Upper lobe of left lung (tissue), 6 donors: ENCODE measurements at regions not wholly inside any gene's neighbourhood (a gene's known extent, or its start where the extent isn't known, plus 50 kb on each side); places are given as distances from the start of the nearest gene placed in this dataset.

Experiments used
- ATAC-seq, 2 donors: fragments of 200-7000 bp; cut with Tn5 transposase; one replicate each; pipeline ENCODE4 v1.9.1; 2022; ENCODE audit warnings: mild to moderate bottlenecking in 2 of 2, moderate library complexity in 2 of 2; ENCODE audit not compliant: low FRiP score in 2 of 2
- DNase-seq, 2 donors: peaks; one replicate each; pipeline ENCODE4 v3.0.0-alpha.2; 2019 to 2020
- H3K27ac ChIP-seq, 4 donors: fragments of 200-600 bp; sonication (generic); one replicate each; pipeline ENCODE4 v1.5.1; 2016 to 2019
- H3K27me3 ChIP-seq, 4 donors: fragments of 200-600 bp; sonication (generic); one replicate each; pipeline ENCODE4 v1.5.1; 2017 to 2019
- H3K36me3 ChIP-seq, 4 donors: fragments of 200-600 bp; sonication (generic); one replicate each; pipeline ENCODE4 v1.5.1; 2016 to 2019
- H3K4me1 ChIP-seq, 4 donors: fragments of 200-600 bp; sonication (generic); one replicate each; pipeline ENCODE4 v1.5.1; 2018 to 2019
- H3K4me3 ChIP-seq, 4 donors: fragments of 200-600 bp; sonication (generic); one replicate each; pipeline ENCODE4 v1.5.1; 2017 to 2019; ENCODE audit warnings: mild to moderate bottlenecking in 2 of 4, moderate library complexity in 1 of 4
- H3K9me3 ChIP-seq, 4 donors: fragments of 200-600 bp; sonication (generic); one replicate each; pipeline ENCODE4 v1.5.1; 2018 to 2019
- CTCF ChIP-seq, 6 experiments: fragments of 450-650 bp in 4 of 6; fragments of 200-600 bp in 2 of 6; sonication (generic) in 2 of 6; IDR thresholded peaks; one replicate each; pipeline ENCODE4 v1.5.1; 2016 to 2019; ENCODE audit warnings: antibody characterized with exemption in 6 of 6
- EP300 ChIP-seq, 4 donors: sonication (generic); formaldehyde crosslinking; IDR thresholded peaks; one replicate each; pipeline ENCODE4 v1.5.1; 2017; ENCODE audit warnings: antibody characterized with exemption in 4 of 4, control low read depth in 2 of 4
- POLR2A ChIP-seq, 4 donors: fragments of 450-650 bp; IDR thresholded peaks; one replicate each; pipeline ENCODE4 v1.5.1; 2016 to 2017; ENCODE audit warnings: antibody characterized with exemption in 4 of 4, mild to moderate bottlenecking in 2 of 4
- POLR2AphosphoS5 ChIP-seq, 2 donors: sonication (generic); formaldehyde crosslinking; IDR thresholded peaks; one replicate each; pipeline ENCODE4 v1.5.1; 2017; ENCODE audit warnings: antibody characterized with exemption in 2 of 2
- WGBS, 2 donors: methylation state at CpG; one replicate each; pipeline ENCODE4 v1.1.5; 2017 to 2018; 5-methylcytosine and 5-hydroxymethylcytosine counted together
- donor health status: DM: no; HTN: no; CAD: no; lungs with moderate emphysema.
- donor health status: DM: no; HTN: yes; CAD: no; lungs with severe emphysema.

GRCh38 chr14:27091973-27092372, 494.1 kb upstream of the NOVA1 start:
- no peaks in the 10 kb centered on the region for H3K9me3 ChIP-seq
- no peak overlapping the region for H3K4me3 ChIP-seq
- DNase-seq (no peak), ATAC-seq (no peak)
- H3K4me1 ChIP-seq = no peaks in the 10 kb centered on the region
- 66 to 72% methylated on average over 5 of the region's 5 CpGs for WGBS, 2 donors
- H3K27me3 ChIP-seq = no peaks in the 10 kb centered on the region
- H3K36me3 ChIP-seq = no peaks in the 10 kb centered on the region
- TF ChIP-seq EP300 (IDR thresholded peaks at IDR 0.05) (no peak), POLR2AphosphoS5 (IDR thresholded peaks at IDR 0.05) (no peak)
- no peak overlapping the region for H3K27ac ChIP-seq

- H3K4me3 ChIP-seq = no peak overlapping the region
- TF ChIP-seq POLR2A (IDR thresholded peaks at IDR 0.05) = no peak
- no peak overlapping the region for H3K27ac ChIP-seq
- no peaks in the 10 kb centered on the region for H3K27me3 ChIP-seq
- DNase-seq = no peak
- no peaks in the 10 kb centered on the region for H3K9me3 ChIP-seq
- WGBS, 2 donors = 84 to 85% methylated on average over 4 of the region's 4 CpGs
- ATAC-seq = no peak
- no peaks in the 10 kb centered on the region for H3K36me3 ChIP-seq
- H3K4me1 ChIP-seq = no peaks in the 10 kb centered on the region
Observed at GRCh38 chr14:27096091-27096490, 498.3 kb upstream of the NOVA1 start.

GRCh38 chr14:27098451-27098850, 500.6 kb upstream of the NOVA1 start:
- Histone ChIP-seq H3K9me3 (no peaks in the 10 kb centered on the region), H3K4me1 (no peaks in the 10 kb centered on the region)
- WGBS, 2 donors = 49 to 57% methylated on average over 3 of the region's 3 CpGs

GRCh38 chr14:27114180-27114579, 516.3 kb upstream of the NOVA1 start:
- H3K36me3 ChIP-seq = no peaks in the 10 kb centered on the region
- no peak for TF ChIP-seq POLR2AphosphoS5 (IDR thresholded peaks at IDR 0.05)
- TF ChIP-seq CTCF (IDR thresholded peaks at IDR 0.05) = no peak
- TF ChIP-seq POLR2A (IDR thresholded peaks at IDR 0.05) = no peak
- no peak for TF ChIP-seq EP300 (IDR thresholded peaks at IDR 0.05)
- no peaks in the 10 kb centered on the region for H3K9me3 ChIP-seq
- DNase-seq = no peak
- no peak for ATAC-seq
- no peaks in the 10 kb centered on the region for H3K4me1 ChIP-seq
- no peaks in the 10 kb centered on the region for H3K27me3 ChIP-seq
- H3K27ac ChIP-seq = no peak overlapping the region
- WGBS, 2 donors = 0 to 53% methylated on average over 1 of the region's 1 CpG
- no peak overlapping the region for H3K4me3 ChIP-seq

More at GRCh38 chr14:27098451-27098850, 500.6 kb upstream of the NOVA1 start:
- Histone ChIP-seq H3K27ac (no peak overlapping the region), H3K36me3 (no peaks in the 10 kb centered on the region), H3K4me3 (no peak overlapping the region), H3K27me3 (no peaks in the 10 kb centered on the region)
- no peak for ATAC-seq
- TF ChIP-seq POLR2AphosphoS5 (IDR thresholded peaks at IDR 0.05) (no peak), POLR2A (IDR thresholded peaks at IDR 0.05) (no peak), EP300 (IDR thresholded peaks at IDR 0.05) (no peak), CTCF (IDR thresholded peaks at IDR 0.05) (no peak)
- no peak for DNase-seq

- Histone ChIP-seq H3K27me3 (no peaks in the 10 kb centered on the region), H3K27ac (no peak overlapping the region), H3K4me1 (no peaks in the 10 kb centered on the region), H3K36me3 (no peaks in the 10 kb centered on the region), H3K4me3 (no peak overlapping the region), H3K9me3 (peaks cover 0 to 11% (median 0%) of the 10 kb centered on the region in 4 donors)
- WGBS, 2 donors = 81 to 83% methylated on average over 4 of the region's 4 CpGs
- TF ChIP-seq POLR2AphosphoS5 (IDR thresholded peaks at IDR 0.05) (no peak), POLR2A (IDR thresholded peaks at IDR 0.05) (no peak), EP300 (IDR thresholded peaks at IDR 0.05) (no peak), CTCF (IDR thresholded peaks at IDR 0.05) (no peak)
- no peak for ATAC-seq
- no peak for DNase-seq
Observed at GRCh38 chr14:27123162-27123561, 525.3 kb upstream of the NOVA1 start.

GRCh38 chr14:27127838-27128237, 530.0 kb upstream of the NOVA1 start:
- Histone ChIP-seq H3K27ac (no peak overlapping the region), H3K9me3 (no peaks in the 10 kb centered on the region), H3K4me3 (no peak overlapping the region), H3K4me1 (no peaks in the 10 kb centered on the region), H3K27me3 (no peaks in the 10 kb centered on the region), H3K36me3 (no peaks in the 10 kb centered on the region)
- ATAC-seq (no peak), DNase-seq (no peak)
- TF ChIP-seq POLR2AphosphoS5 (IDR thresholded peaks at IDR 0.05) = no peak
- no peak for TF ChIP-seq POLR2A (IDR thresholded peaks at IDR 0.05)
- no peak for TF ChIP-seq EP300 (IDR thresholded peaks at IDR 0.05)
- no peak for TF ChIP-seq CTCF (IDR thresholded peaks at IDR 0.05)
- WGBS, 2 donors = 62 to 66% methylated on average over 3 of the region's 3 CpGs
